HCT116 (cell line): ENCODE measurements at regions not wholly inside any gene's neighbourhood (a gene's known extent, or its start where the extent isn't known, plus 50 kb on each side); places are given as distances from the start of the nearest gene placed in this dataset.

Experiments
- ATAC-seq: fragments of 200-7000 bp; cut with Tn5 transposase; 2 replicates; pipeline ENCODE4 v1.9.1; 2020; ENCODE audit warnings: mild to moderate bottlenecking, moderate library complexity
- BruUV-seq: library from RNA; stranded (reverse); fragments of 400-500 nt; replicated peaks from 2 replicates; lab custom pipeline; 2021; lab: Mats Ljungman, UMichigan
- CTCF ChIA-PET: fragments of 300-600 bp; sonication (Branson Sonifier 250); formaldehyde crosslinking; loops from one replicate; lab custom pipeline; 2021; ENCODE audit warnings: antibody characterized with exemption; lab: Charles Lee
- POLR2A ChIA-PET: fragments of 300-600, 350-600 bp; sonication (Branson Sonifier 250); formaldehyde crosslinking; loops from one replicate; lab custom pipeline; 2021; ENCODE audit warnings: antibody characterized with exemption; lab: Charles Lee
- RAD21 ChIA-PET, 2 experiments: fragments of 300-600 bp; sonication (Branson Sonifier 250); formaldehyde crosslinking; loops; one replicate each; lab custom pipeline; 2023; ENCODE audit warnings: low total read pairs in 2 of 2; ENCODE audit not compliant: uncharacterized antibody in 2 of 2, unreplicated experiment in 2 of 2, low non-redundant PET in 1 of 2; lab: Charles Lee
- DNase-seq: peaks from one replicate; pipeline ENCODE4 v3.0.0-alpha.2; 2010; ENCODE audit warnings: low read depth, low spot score
- H2AFZ ChIP-seq: fragments of 200-600 bp; shearing (Covaris generic), sonication (generic); 2 replicates; pipeline ENCODE4 v1.6.1; 2017; ENCODE audit warnings: low read depth, mixed run types, mixed read lengths, antibody characterized with exemption, low read length; ENCODE audit not compliant: poor library complexity, severe bottlenecking
- H3K27ac ChIP-seq: 2 replicates; pipeline ENCODE4 v1.5.1; 2012; ENCODE audit warnings: low read depth, low read length
- H3K27me3 ChIP-seq: fragments of 200-600 bp; sonication (generic); 2 replicates; pipeline ENCODE4 v1.6.1; 2016; ENCODE audit warnings: mixed run types, low read length, mixed read lengths; ENCODE audit not compliant: insufficient read depth
- H3K36me3 ChIP-seq, 2 experiments: fragments of 200-500 bp in 1 of 2; fragments of 200-600 bp in 1 of 2; sonication (Bioruptor generic) in 1 of 2; sonication (generic) in 1 of 2; 2 replicates each; pipeline versions ENCODE4 v1.5.1 to v1.6.1; 2014 to 2016; ENCODE audit warnings: low read length in 2 of 2, inconsistent platforms in 1 of 2, mixed read lengths in 1 of 2, mixed run types in 1 of 2; ENCODE audit not compliant: insufficient read depth in 2 of 2, control insufficient read depth in 1 of 2
- H3K4me1 ChIP-seq, 2 experiments: fragments of 200-600 bp in 1 of 2; sonication (generic) in 1 of 2; 2 replicates each; pipeline versions ENCODE4 v1.5.1 to v1.6.1; 2012 to 2017; ENCODE audit warnings: low read length in 2 of 2, inconsistent platforms in 1 of 2, mild to moderate bottlenecking in 1 of 2, mixed read lengths in 1 of 2, mixed run types in 1 of 2, moderate library complexity in 1 of 2; ENCODE audit not compliant: insufficient read depth in 2 of 2, control insufficient read depth in 1 of 2
- H3K4me2 ChIP-seq: fragments of 200-600 bp; sonication (generic); 2 replicates; pipeline ENCODE4 v1.6.1; 2017; ENCODE audit warnings: mixed run types, low read length, mixed read lengths
- H3K4me3 ChIP-seq, 2 experiments: fragments of 200-600 bp in 1 of 2; sonication (generic) in 1 of 2; replicated peaks in 1 of 2; 2 replicates each; pipeline ENCODE4 v1.5.1; 2011 to 2016; ENCODE audit warnings: low read length in 2 of 2, control low read depth in 1 of 2, low read depth in 1 of 2, mild to moderate bottlenecking in 1 of 2, mixed read lengths in 1 of 2, mixed run types in 1 of 2
- H3K79me2 ChIP-seq: fragments of 200-600 bp; sonication (generic); 2 replicates; pipeline ENCODE4 v1.6.1; 2017; ENCODE audit warnings: mild to moderate bottlenecking, mixed run types, low read length, moderate library complexity, mixed read lengths; ENCODE audit not compliant: insufficient read depth
- H3K9ac ChIP-seq: fragments of 200-600 bp; sonication (generic); 2 replicates; pipeline ENCODE4 v1.6.1; 2016; ENCODE audit warnings: low read length, mixed read lengths
- H3K9me2 ChIP-seq: fragments of 200-600 bp; sonication (generic), shearing (Covaris generic); 2 replicates; pipeline ENCODE4 v1.6.1; 2017; ENCODE audit warnings: mixed run types, mild to moderate bottlenecking, moderate library complexity; ENCODE audit not compliant: insufficient read depth
- H3K9me3 ChIP-seq, 2 experiments: fragments of 200-500 bp in 1 of 2; fragments of 200-600 bp in 1 of 2; sonication (Bioruptor generic) in 1 of 2; sonication (generic) in 1 of 2; 2 replicates each; pipeline ENCODE4 v1.6.1; 2014 to 2017; ENCODE audit warnings: low read length in 2 of 2, mixed read lengths in 2 of 2, inconsistent platforms in 1 of 2, low read depth in 1 of 2, mild to moderate bottlenecking in 1 of 2, mixed run types in 1 of 2, moderate library complexity in 1 of 2; ENCODE audit not compliant: control insufficient read depth in 1 of 2, insufficient read depth in 1 of 2
- H4K20me1 ChIP-seq: fragments of 200-600 bp; sonication (generic), shearing (Covaris generic); 2 replicates; pipeline ENCODE4 v1.6.1; 2017; ENCODE audit warnings: mixed run types, mild to moderate bottlenecking, moderate library complexity; ENCODE audit not compliant: insufficient read depth
- CEBPB ChIP-seq: IDR thresholded peaks from 2 replicates; pipeline ENCODE4 v1.6.1; 2012; ENCODE audit warnings: low read depth
- ELF1 ChIP-seq: IDR thresholded peaks from 2 replicates; pipeline ENCODE4 v1.6.1; 2012; ENCODE audit warnings: low read depth, borderline replicate concordance
- FOSL1 ChIP-seq: IDR thresholded peaks from 2 replicates; pipeline ENCODE4 v1.6.1; 2012; ENCODE audit warnings: low read depth
- POLR2AphosphoS5 ChIP-seq: IDR thresholded peaks from 2 replicates; pipeline ENCODE4 v1.6.1; 2011; ENCODE audit warnings: mild to moderate bottlenecking, low read depth, low read length, moderate library complexity
- SIN3A ChIP-seq: IDR thresholded peaks from 2 replicates; pipeline ENCODE4 v1.6.1; 2012; ENCODE audit warnings: low read depth
- ZFX ChIP-seq: fragments of 450-650 bp; IDR thresholded peaks from 2 replicates; pipeline ENCODE4 v1.6.1; 2017
- ZNF274 ChIP-seq: fragments of 200-500 bp; sonication (Bioruptor generic); IDR thresholded peaks from 2 replicates; pipeline ENCODE4 v1.6.1; 2014; ENCODE audit warnings: mild to moderate bottlenecking, low read depth, low read length, inconsistent platforms
- intact Hi-C: fragments of 100-400 bp; cut with micrococcal nuclease; formaldehyde crosslinking; loops from 2 replicates; pipeline ENCODE4 v1.10.0; 2022
- TF ChIP-seq, protein P1 (sequence below): IDR thresholded peaks from 2 replicates; pipeline ENCODE4 v1.6.1; 2012

DNA sequence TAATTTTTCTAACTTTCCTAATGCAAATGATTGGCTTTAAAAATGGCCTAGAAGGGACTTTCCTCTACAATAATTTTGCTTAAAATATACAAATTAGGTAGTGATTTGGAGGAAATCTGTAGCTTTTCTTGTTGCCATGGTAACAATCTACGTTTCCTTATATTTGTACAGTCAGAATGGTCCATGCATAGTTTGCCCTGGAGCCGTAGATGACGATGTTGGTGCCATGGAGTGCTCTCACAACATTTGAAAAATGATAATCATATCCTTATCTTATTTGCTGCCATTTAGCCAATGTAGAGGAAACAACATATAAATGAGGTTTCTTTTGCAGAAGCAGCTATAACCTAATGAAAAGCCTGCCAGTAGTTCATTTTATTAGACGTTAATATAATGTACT lies 89.0 kb upstream of the NMU start:
- DNase-seq (no peak), ATAC-seq (no peak)
- intact Hi-C loops = no loop called here
- Histone ChIP-seq H3K4me1 (no peaks in the 10 kb centered on the region), H3K36me3 (no peaks in the 10 kb centered on the region), H3K9me3 (no peaks in the 10 kb centered on the region), H3K9me2 (no peaks in the 10 kb centered on the region), H3K4me3 (no peak overlapping the region), H4K20me1 (no peaks in the 10 kb centered on the region), H2AFZ (no peak overlapping the region), H3K27me3 (no peaks in the 10 kb centered on the region), H3K9ac (no peak overlapping the region), H3K4me2 (no peak overlapping the region), H3K79me2 (no peaks in the 10 kb centered on the region), H3K27ac (no peak overlapping the region)
- ChIA-PET RAD21 (no interaction called here), POLR2A (no interaction called here), CTCF (no interaction called here)
- no TSS peak for BruUV-seq
- TF ChIP-seq ELF1 = no peak
- TF ChIP-seq ZFX = no peak
- TF ChIP-seq SIN3A = no peak
- no peak for TF ChIP-seq FOSL1
- TF ChIP-seq CEBPB = no peak

- Histone ChIP-seq H3K4me2 (no peak overlapping the region), H3K9ac (no peak overlapping the region), H3K4me3 (no peak overlapping the region), H2AFZ (no peak overlapping the region), H3K4me1 (no peaks in the 10 kb centered on the region), H4K20me1 (no peaks in the 10 kb centered on the region), H3K9me3 (no peaks in the 10 kb centered on the region), H3K36me3 (no peaks in the 10 kb centered on the region), H3K27ac (no peak overlapping the region), H3K27me3 (no peaks in the 10 kb centered on the region), H3K9me2 (no peaks in the 10 kb centered on the region), H3K79me2 (no peaks in the 10 kb centered on the region)
- no peak for DNase-seq
- BruUV-seq = no TSS peak
- CTCF ChIA-PET = no interaction called here
- TF ChIP-seq POLR2AphosphoS5 (no peak), ZNF274 (no peak)
- TF ChIP-seq, protein P1, sequence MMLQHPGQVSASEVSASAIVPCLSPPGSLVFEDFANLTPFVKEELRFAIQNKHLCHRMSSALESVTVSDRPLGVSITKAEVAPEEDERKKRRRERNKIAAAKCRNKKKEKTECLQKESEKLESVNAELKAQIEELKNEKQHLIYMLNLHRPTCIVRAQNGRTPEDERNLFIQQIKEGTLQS = no peak
- POLR2A ChIA-PET = no interaction called here
- no peak for ATAC-seq
- intact Hi-C loops = no loop called here
- RAD21 ChIA-PET = no interaction called here
These were observed 91.6 kb upstream of the NMU start for GRCh38 chr4:55727746-55728145.
